GM03348 (cell line): ENCODE measurements at regions not wholly inside any gene's neighbourhood (a gene's known extent, or its start where the extent isn't known, plus 50 kb on each side); places are given as distances from the start of the nearest gene placed in this dataset.
"Not testable (repeated sequence)": the region's sequence is repeated elsewhere in the genome, so short reads cannot be mapped to it uniquely, and the experiment has no call there.

Experiments used
- DNase-seq: peaks from one replicate; pipeline ENCODE4 v3.0.0; 2012; ENCODE audit warnings: low spot score

- no peak for DNase-seq
Measured at GRCh38 chr20:40893610-40894236, 134.9 kb upstream of the TOP1 start.

- no peak for DNase-seq
Measured at GRCh38 chr20:40894237-40894630, 134.4 kb upstream of the TOP1 start.

GRCh38 chr20:40895182-40895581 is 133.4 kb upstream of the TOP1 start:
- no peak for DNase-seq

- DNase-seq = peak; percentile 70
Measured at GRCh38 chr20:40896814-40897700, 131.6 kb upstream of the TOP1 start.

GRCh38 chr20:40899344-40899743 is 129.3 kb upstream of the TOP1 start:
- DNase-seq = no peak

- no peak for DNase-seq
Measured at GRCh38 chr20:40900666-40901215, 127.9 kb upstream of the TOP1 start.

GRCh38 chr20:40902661-40903060 is 126.0 kb upstream of the TOP1 start:
- no peak for DNase-seq

GRCh38 chr20:40908309-40908708 is 120.3 kb upstream of the TOP1 start:
- DNase-seq = no peak

GRCh38 chr20:40909489-40909888 is 119.1 kb upstream of the TOP1 start:
- not testable (repeated sequence) for DNase-seq

GRCh38 chr20:40910436-40910835 is 118.2 kb upstream of the TOP1 start:
- not testable (repeated sequence) for DNase-seq

- DNase-seq = not testable (repeated sequence)
Measured at GRCh38 chr20:40911152-40911551, 117.5 kb upstream of the TOP1 start.

GRCh38 chr20:40913224-40914185 is 115.1 kb upstream of the TOP1 start:
- DNase-seq = no peak

- DNase-seq = no peak
Measured at GRCh38 chr20:40915756-40916155, 112.9 kb upstream of the TOP1 start.

GRCh38 chr20:40916276-40916675 is 112.3 kb upstream of the TOP1 start:
- DNase-seq = no peak

- no peak for DNase-seq
Measured at GRCh38 chr20:40920291-40920690, 108.3 kb upstream of the TOP1 start.

- DNase-seq = no peak
Measured at GRCh38 chr20:40922865-40923264, 105.8 kb upstream of the TOP1 start.

- no peak for DNase-seq
Measured at GRCh38 chr20:40925829-40926510, 102.7 kb upstream of the TOP1 start.

GRCh38 chr20:40926928-40927327 is 101.7 kb upstream of the TOP1 start:
- no peak for DNase-seq

GRCh38 chr20:40930561-40930960 is 98.1 kb upstream of the TOP1 start:
- no peak for DNase-seq

- DNase-seq = no peak
Measured at GRCh38 chr20:40931410-40932044, 97.1 kb upstream of the TOP1 start.

- no peak for DNase-seq
Measured at GRCh38 chr20:40932436-40932835, 96.2 kb upstream of the TOP1 start.
